Gastrocnemius medialis (tissue), 4 donors: ENCODE measurements at regions not wholly inside any gene's neighbourhood (a gene's known extent, or its start where the extent isn't known, plus 50 kb on each side); places are given as distances from the start of the nearest gene placed in this dataset.

Experiments used
- ATAC-seq, 2 donors: fragments of 150-250 bp; one replicate each; pipeline ENCODE4 v1.9.1; 2016
- DNase-seq, 2 donors: peaks; one replicate each; pipeline ENCODE4 v3.0.0-alpha.2; 2019
- H3K27ac ChIP-seq, 4 donors: fragments of 200-600 bp; sonication (generic); 1 replicate in 1 of 4; 2 replicates in 3 of 4; pipeline ENCODE4 v1.5.1; 2016 to 2018; ENCODE audit warnings: mild to moderate bottlenecking in 2 of 4, moderate library complexity in 1 of 4
- H3K27me3 ChIP-seq, 3 donors: fragments of 200-600 bp; sonication (generic) in 2 of 3; 1 replicate in 1 of 3; 2 replicates in 2 of 3; pipeline versions ENCODE4 v1.5.1 to v1.6.0; 2016 to 2019; ENCODE audit warnings: mild to moderate bottlenecking in 1 of 3, moderate library complexity in 1 of 3
- H3K36me3 ChIP-seq, 2 donors: fragments of 200-600 bp; sonication (generic) in 1 of 2; one replicate each; pipeline ENCODE4 v1.5.1; 2017 to 2018
- H3K4me1 ChIP-seq, 2 donors: fragments of 200-600 bp; sonication (generic) in 1 of 2; one replicate each; pipeline ENCODE4 v1.5.1; 2016 to 2017; ENCODE audit warnings: mild to moderate bottlenecking in 2 of 2
- H3K4me3 ChIP-seq, 4 donors: fragments of 200-600 bp; sonication (generic) in 3 of 4; 1 replicate in 1 of 4; 2 replicates in 3 of 4; pipeline ENCODE4 v1.5.1; 2016 to 2019; ENCODE audit warnings: mild to moderate bottlenecking in 2 of 4
- H3K9me3 ChIP-seq, 3 donors: fragments of 200-600 bp; sonication (generic) in 2 of 3; 1 replicate in 1 of 3; 2 replicates in 2 of 3; pipeline ENCODE4 v1.5.1; 2016 to 2019
- CTCF ChIP-seq, 5 experiments: fragments of 450-650 bp in 3 of 5; fragments of 200-600 bp in 2 of 5; sonication (generic) in 2 of 5; IDR thresholded peaks in 4 of 5; conservative IDR thresholded peaks in 1 of 5; 1 replicate in 4 of 5; 2 replicates in 1 of 5; pipeline ENCODE4 v1.5.1; 2016 to 2019; ENCODE audit warnings: antibody characterized with exemption in 5 of 5, mild to moderate bottlenecking in 3 of 5, moderate library complexity in 3 of 5
- POLR2A ChIP-seq, 2 donors: fragments of 450-650 bp; IDR thresholded peaks; one replicate each; pipeline ENCODE4 v1.6.1; 2017; ENCODE audit warnings: antibody characterized with exemption in 2 of 2, mild to moderate bottlenecking in 2 of 2, moderate library complexity in 2 of 2
- in situ Hi-C, 4 donors: fragments of 200-750 bp; cut with MboI; loops; one replicate each; pipeline versions ENCODE4 v1.15.0 to v1.8.0; 2017; ENCODE audit warnings: low sequenced_read_pairs in 4 of 4
- intact Hi-C: fragments of 100-400 bp; cut with DNase I; formaldehyde crosslinking; loops from one replicate; pipeline ENCODE4 v1.15.1; 2023; ENCODE audit warnings: low total_unique reads

- no peak for TF ChIP-seq POLR2A (IDR thresholded peaks at IDR 0.05)
- no peaks in the 10 kb centered on the region for H3K4me1 ChIP-seq
- H3K4me3 ChIP-seq = no peak overlapping the region
- no peak overlapping the region for H3K27ac ChIP-seq
- no peaks in the 10 kb centered on the region for H3K36me3 ChIP-seq
- no peaks in the 10 kb centered on the region for H3K27me3 ChIP-seq
- ATAC-seq (no peak), DNase-seq (no peak)
- in situ Hi-C loops (no loop called here), intact Hi-C loops (no loop called here)
- H3K9me3 ChIP-seq = no peaks in the 10 kb centered on the region
Measured at GRCh38 chr10:120015064-120015463, 122.5 kb downstream of the SEC23IP start.

DNA sequence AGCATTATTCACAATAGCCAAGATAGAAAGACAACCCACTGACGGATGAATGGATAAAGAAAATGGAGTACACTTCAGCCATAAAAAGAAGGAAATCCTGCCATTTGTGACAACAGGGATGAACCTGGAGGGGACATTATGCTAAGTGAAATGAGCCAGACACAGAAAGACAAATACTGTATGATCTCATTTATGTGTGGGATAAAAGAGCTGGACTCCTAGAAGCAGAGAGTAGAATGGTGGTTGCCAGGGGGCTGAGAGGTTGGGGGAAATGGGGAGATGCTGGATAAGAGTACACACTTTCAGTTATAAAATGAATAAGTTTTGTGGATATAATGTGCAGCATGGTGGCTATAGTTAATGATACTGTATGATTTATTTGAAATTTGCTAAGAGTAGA is 124.4 kb downstream of the SEC23IP start:
- Histone ChIP-seq H3K9me3 (no peaks in the 10 kb centered on the region), H3K36me3 (no peaks in the 10 kb centered on the region), H3K27me3 (no peaks in the 10 kb centered on the region), H3K27ac (no peak overlapping the region), H3K4me1 (no peaks in the 10 kb centered on the region), H3K4me3 (no peak overlapping the region)
- DNase-seq = no peak
- no peak for ATAC-seq
- intact Hi-C loops (no loop called here), in situ Hi-C loops (no loop called here)
- TF ChIP-seq POLR2A (IDR thresholded peaks at IDR 0.05) (no peak), CTCF (IDR thresholded peaks at IDR 0.05 in 4 of 5, conservative IDR thresholded peaks at IDR 0.05 in 1 of 5) (no peak)

GRCh38 chr10:120017733-120018417 is 125.3 kb downstream of the SEC23IP start:
- Histone ChIP-seq H3K4me3 (no peak overlapping the region), H3K9me3 (no peaks in the 10 kb centered on the region), H3K27me3 (no peaks in the 10 kb centered on the region), H3K27ac (no peak overlapping the region), H3K4me1 (no peaks in the 10 kb centered on the region), H3K36me3 (no peaks in the 10 kb centered on the region)
- in situ Hi-C loops = no loop called here
- intact Hi-C loops = no loop called here
- ATAC-seq = no peak
- no peak for TF ChIP-seq POLR2A (IDR thresholded peaks at IDR 0.05)
- no peak for TF ChIP-seq CTCF (IDR thresholded peaks at IDR 0.05 in 4 of 5, conservative IDR thresholded peaks at IDR 0.05 in 1 of 5)
- DNase-seq = no peak

DNA sequence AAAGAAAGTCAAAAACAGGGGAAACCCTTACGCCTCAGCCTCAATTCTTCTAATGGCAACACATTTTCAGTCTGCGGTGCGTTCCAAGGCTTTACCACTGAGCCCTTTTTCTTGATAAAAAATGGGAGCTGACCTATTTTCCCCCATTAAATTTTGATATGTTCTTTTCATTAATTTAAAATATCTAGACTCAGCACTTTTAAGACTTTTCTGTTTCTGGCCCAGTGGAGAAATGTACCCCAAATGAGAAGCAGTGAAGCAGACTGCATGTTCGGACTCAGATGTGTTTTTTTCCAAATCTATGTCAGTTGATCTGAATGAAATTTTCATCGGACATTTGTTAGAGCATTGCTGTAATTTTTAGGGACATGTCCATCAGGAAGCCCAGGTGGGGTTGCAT is 126.2 kb downstream of the SEC23IP start:
- intact Hi-C loops = no loop called here
- Histone ChIP-seq H3K27me3 (no peaks in the 10 kb centered on the region), H3K4me1 (no peaks in the 10 kb centered on the region), H3K9me3 (no peaks in the 10 kb centered on the region), H3K27ac (no peak overlapping the region), H3K36me3 (no peaks in the 10 kb centered on the region), H3K4me3 (no peak overlapping the region)
- in situ Hi-C loops = no loop called here
- DNase-seq = no peak
- no peak for ATAC-seq
- TF ChIP-seq POLR2A (IDR thresholded peaks at IDR 0.05) (no peak), CTCF (IDR thresholded peaks at IDR 0.05 in 4 of 5, conservative IDR thresholded peaks at IDR 0.05 in 1 of 5) (no peak)

GRCh38 chr10:120019568-120019967 is 127.0 kb downstream of the SEC23IP start:
- no peak for ATAC-seq
- no peak for TF ChIP-seq POLR2A (IDR thresholded peaks at IDR 0.05)
- no peak for TF ChIP-seq CTCF (IDR thresholded peaks at IDR 0.05 in 4 of 5, conservative IDR thresholded peaks at IDR 0.05 in 1 of 5)
- intact Hi-C loops = no loop called here

More at GRCh38 chr10:120019568-120019967, 127.0 kb downstream of the SEC23IP start:
- H3K9me3 ChIP-seq = no peaks in the 10 kb centered on the region
- H3K4me3 ChIP-seq = no peak overlapping the region
- in situ Hi-C loops = no loop called here
- H3K27me3 ChIP-seq = no peaks in the 10 kb centered on the region
- no peaks in the 10 kb centered on the region for H3K36me3 ChIP-seq
- no peak for DNase-seq
- H3K4me1 ChIP-seq = no peaks in the 10 kb centered on the region
- H3K27ac ChIP-seq = no peak overlapping the region
